ENCODE measurements at regions not wholly inside any gene's neighbourhood (a gene's known extent, or its start where the extent isn't known, plus 50 kb on each side); places are given as distances from the start of the nearest gene placed in this dataset.

- Histone ChIP-seq H3K36me3 (no peaks in the 10 kb centered on the region), H3K4me1 (peaks cover 4% of the 10 kb centered on the region), H3F3A (ENCODE audit: low read depth) (no peaks in the 10 kb centered on the region), H3K79me2 (ENCODE audit: low read depth) (no peaks in the 10 kb centered on the region), H3K9ac (no peak overlapping the region), H3K4me2 (no peak overlapping the region), H3K27me3 (no peaks in the 10 kb centered on the region), H3K27ac (no peak overlapping the region), H3K4me3 (no peak overlapping the region), H3K9me3 (ENCODE audit: low read depth) (no peaks in the 10 kb centered on the region), H2AFZ (replicated peaks) (no peak overlapping the region), H4K20me1 (ENCODE audit: low read depth) (no peaks in the 10 kb centered on the region)
- Mint-ChIP-seq H3K4me1 (peaks cover 9% of the 10 kb centered on the region), H3K27ac (no peak overlapping the region), H3K27me3 (ENCODE audit: insufficient read depth, low read depth) (peaks cover 4% of the 10 kb centered on the region), H3K36me3 (no peaks in the 10 kb centered on the region), H3K4me3 (no peak overlapping the region), H3K9me3 (peaks cover 4% of the 10 kb centered on the region)
- TF ChIP-seq EZH2 (IDR thresholded peaks at IDR 0.05) (no peak), EZH2phosphoT487 (IDR thresholded peaks at IDR 0.05) (no peak), CTCF (IDR thresholded peaks at IDR 0.05) (no peak)
- no peak for DNase-seq (ENCODE audit: low spot score)
Measured at GRCh38 chr7:131873581-131873980, 317.2 kb upstream of the PODXL start.

- H3K36me3 Mint-ChIP-seq, result no peaks in the 10 kb centered on the region
- no peak for DNase-seq (ENCODE audit: low spot score)
- Histone ChIP-seq H4K20me1 (ENCODE audit: low read depth) (no peaks in the 10 kb centered on the region), H3K4me1 (peaks cover 4% of the 10 kb centered on the region), H3K79me2 (ENCODE audit: low read depth) (no peaks in the 10 kb centered on the region), H3K4me2 (no peak overlapping the region), H3K4me3 (no peak overlapping the region), H3K27me3 (no peaks in the 10 kb centered on the region), H3K9ac (no peak overlapping the region), H3F3A (ENCODE audit: low read depth) (no peaks in the 10 kb centered on the region), H2AFZ (replicated peaks) (no peak overlapping the region), H3K9me3 (ENCODE audit: low read depth) (no peaks in the 10 kb centered on the region), H3K27ac (no peak overlapping the region), H3K36me3 (no peaks in the 10 kb centered on the region)
- peaks cover 9% of the 10 kb centered on the region for H3K4me1 Mint-ChIP-seq
- no peak for TF ChIP-seq EZH2phosphoT487 (IDR thresholded peaks at IDR 0.05)
- TF ChIP-seq CTCF (IDR thresholded peaks at IDR 0.05), result no peak
- TF ChIP-seq EZH2 (IDR thresholded peaks at IDR 0.05), result no peak
- peaks cover 7% of the 10 kb centered on the region for H3K27me3 Mint-ChIP-seq (ENCODE audit: insufficient read depth, low read depth)
- H3K4me3 Mint-ChIP-seq, result no peak overlapping the region
- H3K9me3 Mint-ChIP-seq, result peaks cover 4% of the 10 kb centered on the region
- no peak overlapping the region for H3K27ac Mint-ChIP-seq
Measured at GRCh38 chr7:131869986-131870385, 313.6 kb upstream of the PODXL start.

- Mint-ChIP-seq H3K27me3 (ENCODE audit: insufficient read depth, low read depth) (peaks cover 11% of the 10 kb centered on the region), H3K4me3 (peak overlapping the region; percentile 12), H3K27ac (peak overlapping the region; percentile 67), H3K4me1 (peaks cover 9% of the 10 kb centered on the region), H3K36me3 (no peaks in the 10 kb centered on the region), H3K9me3 (peaks cover 4% of the 10 kb centered on the region)
- Histone ChIP-seq H2AFZ (replicated peaks) (no peak overlapping the region), H3K4me1 (peaks cover 4% of the 10 kb centered on the region), H3K36me3 (no peaks in the 10 kb centered on the region), H3K27me3 (no peaks in the 10 kb centered on the region), H3K9ac (no peak overlapping the region), H3F3A (ENCODE audit: low read depth) (no peaks in the 10 kb centered on the region), H3K79me2 (ENCODE audit: low read depth) (no peaks in the 10 kb centered on the region), H4K20me1 (ENCODE audit: low read depth) (no peaks in the 10 kb centered on the region), H3K9me3 (ENCODE audit: low read depth) (no peaks in the 10 kb centered on the region), H3K4me3 (no peak overlapping the region), H3K27ac (no peak overlapping the region), H3K4me2 (no peak overlapping the region)
- DNase-seq (ENCODE audit: low spot score), result no peak
- no peak for TF ChIP-seq EZH2phosphoT487 (IDR thresholded peaks at IDR 0.05)
Measured at GRCh38 chr7:131869169-131869844, 312.9 kb upstream of the PODXL start.

- no peaks in the 10 kb centered on the region for H3F3A ChIP-seq (ENCODE audit: low read depth)
- TF ChIP-seq CTCF (IDR thresholded peaks at IDR 0.05) (no peak), EZH2phosphoT487 (IDR thresholded peaks at IDR 0.05) (no peak), EZH2 (IDR thresholded peaks at IDR 0.05) (no peak)
- no peak overlapping the region for H3K4me3 ChIP-seq
- H4K20me1 ChIP-seq (ENCODE audit: low read depth), result no peaks in the 10 kb centered on the region
- H3K4me1 Mint-ChIP-seq, result peaks cover 9% of the 10 kb centered on the region
- peaks cover 10% of the 10 kb centered on the region for H3K27me3 Mint-ChIP-seq (ENCODE audit: insufficient read depth, low read depth)
- no peaks in the 10 kb centered on the region for H3K36me3 Mint-ChIP-seq
- H3K4me3 Mint-ChIP-seq, result no peak overlapping the region
- no peaks in the 10 kb centered on the region for H3K79me2 ChIP-seq (ENCODE audit: low read depth)
- no peaks in the 10 kb centered on the region for H3K9me3 ChIP-seq (ENCODE audit: low read depth)
- no peak overlapping the region for H2AFZ ChIP-seq (replicated peaks)
- DNase-seq (ENCODE audit: low spot score), result no peak
- H3K4me1 ChIP-seq, result peaks cover 4% of the 10 kb centered on the region
- no peak overlapping the region for H3K27ac ChIP-seq
- H3K27me3 ChIP-seq, result no peaks in the 10 kb centered on the region
- peaks cover 4% of the 10 kb centered on the region for H3K9me3 Mint-ChIP-seq
- no peak overlapping the region for H3K9ac ChIP-seq
- no peak overlapping the region for H3K4me2 ChIP-seq
- no peak overlapping the region for H3K27ac Mint-ChIP-seq
- no peaks in the 10 kb centered on the region for H3K36me3 ChIP-seq
Measured at GRCh38 chr7:131867461-131867860, 311.0 kb upstream of the PODXL start.
